ENCODE measurements at regions not wholly inside any gene's neighbourhood (a gene's known extent, or its start where the extent isn't known, plus 50 kb on each side); places are given as distances from the start of the nearest gene placed in this dataset.

DNA sequence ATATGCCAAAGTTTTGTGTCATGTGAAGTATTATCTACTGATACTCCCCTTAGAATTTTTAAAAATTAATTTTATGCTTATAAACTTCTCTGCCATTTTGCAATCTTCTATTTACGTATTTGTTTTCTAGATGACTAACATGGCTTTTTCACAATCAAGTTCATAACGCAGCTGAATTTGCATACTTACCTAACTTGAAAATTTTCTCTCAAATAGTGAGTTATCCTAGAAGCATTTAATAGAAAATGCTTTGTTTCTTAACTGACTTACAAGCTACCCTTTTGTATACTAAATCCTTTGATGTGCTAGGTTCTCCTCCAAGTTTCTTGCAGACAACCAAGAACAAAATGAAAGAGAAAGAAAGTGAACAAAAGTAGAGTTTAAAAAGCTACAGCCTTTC lies 683.5 kb downstream of the LIG4 start:
- TF ChIP-seq, protein P1, sequence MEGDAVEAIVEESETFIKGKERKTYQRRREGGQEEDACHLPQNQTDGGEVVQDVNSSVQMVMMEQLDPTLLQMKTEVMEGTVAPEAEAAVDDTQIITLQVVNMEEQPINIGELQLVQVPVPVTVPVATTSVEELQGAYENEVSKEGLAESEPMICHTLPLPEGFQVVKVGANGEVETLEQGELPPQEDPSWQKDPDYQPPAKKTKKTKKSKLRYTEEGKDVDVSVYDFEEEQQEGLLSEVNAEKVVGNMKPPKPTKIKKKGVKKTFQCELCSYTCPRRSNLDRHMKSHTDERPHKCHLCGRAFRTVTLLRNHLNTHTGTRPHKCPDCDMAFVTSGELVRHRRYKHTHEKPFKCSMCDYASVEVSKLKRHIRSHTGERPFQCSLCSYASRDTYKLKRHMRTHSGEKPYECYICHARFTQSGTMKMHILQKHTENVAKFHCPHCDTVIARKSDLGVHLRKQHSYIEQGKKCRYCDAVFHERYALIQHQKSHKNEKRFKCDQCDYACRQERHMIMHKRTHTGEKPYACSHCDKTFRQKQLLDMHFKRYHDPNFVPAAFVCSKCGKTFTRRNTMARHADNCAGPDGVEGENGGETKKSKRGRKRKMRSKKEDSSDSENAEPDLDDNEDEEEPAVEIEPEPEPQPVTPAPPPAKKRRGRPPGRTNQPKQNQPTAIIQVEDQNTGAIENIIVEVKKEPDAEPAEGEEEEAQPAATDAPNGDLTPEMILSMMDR (IDR thresholded peaks at IDR 0.05; ENCODE audit: low read depth, low read length, missing control alignments): no peak
- DNase-seq (ENCODE audit: low read depth): no peak
- H3K4me3 ChIP-seq (ENCODE audit: low read depth, low read length): no peak overlapping the region
- in situ Hi-C loops (cut with HindIII; ENCODE audit: low sequenced_read_pairs): no loop called here

- no peak overlapping the region for H3K4me3 ChIP-seq (ENCODE audit: low read depth, low read length)
- DNase-seq (ENCODE audit: low read depth): no peak
- TF ChIP-seq, protein P1 (IDR thresholded peaks at IDR 0.05; ENCODE audit: low read depth, low read length, missing control alignments): no peak
- in situ Hi-C loops (cut with HindIII; ENCODE audit: low sequenced_read_pairs): no loop called here
Observed at GRCh38 chr13:107531180-107531579, 684.2 kb downstream of the LIG4 start.

DNA sequence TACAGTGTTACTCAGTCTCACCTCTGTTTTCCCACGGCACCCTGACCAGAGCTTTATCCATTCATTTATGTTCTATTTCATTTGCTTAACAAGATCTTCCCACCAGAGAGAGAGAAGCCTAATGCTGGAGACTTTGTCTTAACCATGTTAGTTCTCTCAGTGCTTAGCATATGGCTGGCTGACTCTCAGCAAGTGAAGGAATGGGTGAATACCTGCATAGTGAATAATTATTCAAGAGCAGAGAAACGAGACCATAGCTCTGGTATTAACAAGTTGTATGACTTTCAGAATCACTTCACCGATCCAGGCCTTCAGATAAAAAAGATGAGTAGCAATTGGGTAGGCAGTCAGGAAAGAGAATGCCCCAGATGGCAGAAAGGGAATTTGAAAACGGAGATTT lies 686.3 kb downstream of the LIG4 start:
- TF ChIP-seq, protein P1 (IDR thresholded peaks at IDR 0.05; ENCODE audit: low read depth, low read length, missing control alignments): no peak
- H3K4me3 ChIP-seq (ENCODE audit: low read depth, low read length): no peak overlapping the region
- in situ Hi-C loops (cut with HindIII; ENCODE audit: low sequenced_read_pairs): no loop called here
- DNase-seq (ENCODE audit: low read depth): no peak

DNA sequence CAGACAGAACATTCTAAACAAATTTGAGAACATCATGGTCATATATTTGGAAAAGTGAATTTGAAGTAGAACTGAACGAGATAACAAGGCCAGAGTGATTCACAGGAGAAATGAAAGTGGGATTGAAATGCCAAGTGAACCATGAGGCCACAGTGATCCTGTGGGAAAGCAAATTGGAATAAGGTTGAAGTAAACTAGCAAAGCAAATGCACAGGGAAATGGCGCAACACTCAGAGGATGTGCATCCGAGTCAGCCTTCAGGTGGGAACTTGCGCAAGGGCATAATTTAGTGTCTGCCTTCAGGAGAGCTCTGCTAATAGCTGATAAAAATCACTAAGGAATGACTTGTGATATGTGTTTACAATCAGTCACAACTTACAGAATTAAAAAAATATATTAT lies 696.6 kb downstream of the LIG4 start:
- no peak overlapping the region for H3K4me3 ChIP-seq (ENCODE audit: low read depth, low read length)
- TF ChIP-seq, protein P1 (IDR thresholded peaks at IDR 0.05; ENCODE audit: low read depth, low read length, missing control alignments): no peak
- DNase-seq (ENCODE audit: low read depth): no peak
- in situ Hi-C loops (cut with HindIII; ENCODE audit: low sequenced_read_pairs): no loop called here

GRCh38 chr13:107518292-107518691 lies 697.0 kb downstream of the LIG4 start:
- H3K4me3 ChIP-seq (ENCODE audit: low read depth, low read length): no peak overlapping the region
- peak; percentile 16 for DNase-seq (ENCODE audit: low read depth)
- in situ Hi-C loops (cut with HindIII; ENCODE audit: low sequenced_read_pairs): no loop called here
- TF ChIP-seq, protein P1 (IDR thresholded peaks at IDR 0.05; ENCODE audit: low read depth, low read length, missing control alignments): no peak

DNA sequence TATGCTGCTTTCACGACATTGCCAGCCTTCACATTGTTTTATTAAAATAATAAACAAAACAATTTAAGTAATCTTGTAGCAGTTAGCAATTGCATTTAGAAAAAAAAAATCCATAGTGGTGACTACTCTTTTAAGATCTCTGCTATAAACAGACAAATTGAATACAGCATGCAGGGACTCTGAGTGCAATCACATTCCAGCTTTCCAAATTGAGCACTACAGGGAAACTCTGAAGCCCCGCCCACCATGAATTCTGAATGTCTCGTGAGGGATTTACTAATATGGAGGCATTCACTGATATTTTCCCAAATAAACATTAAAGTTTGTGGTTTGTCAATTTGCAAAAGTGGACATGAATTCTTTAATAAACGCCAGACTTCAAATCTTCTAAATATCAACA lies 698.8 kb downstream of the LIG4 start:
- in situ Hi-C loops (cut with HindIII; ENCODE audit: low sequenced_read_pairs): no loop called here
- DNase-seq (ENCODE audit: low read depth): no peak
- TF ChIP-seq, protein P1 (IDR thresholded peaks at IDR 0.05; ENCODE audit: low read depth, low read length, missing control alignments): no peak

DNA sequence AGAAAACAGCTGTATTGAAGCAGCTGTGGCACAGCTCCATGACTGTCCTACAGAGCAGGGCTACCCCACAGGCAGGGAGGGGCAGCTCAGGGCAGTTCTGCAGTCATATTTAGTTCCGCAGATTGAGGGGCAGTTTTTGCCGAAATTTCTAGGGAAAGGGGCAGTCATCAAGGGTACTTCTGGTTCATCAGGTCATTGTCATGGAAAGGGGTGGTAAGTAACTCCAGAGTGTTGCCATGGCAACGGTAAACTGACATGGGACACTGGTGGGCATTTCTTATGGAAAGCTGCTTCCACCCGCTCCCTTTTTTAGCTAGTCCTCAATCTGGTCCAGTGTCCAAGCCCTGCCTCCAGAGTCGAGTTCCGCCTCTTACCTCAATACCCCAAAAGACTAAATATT lies 702.8 kb downstream of the LIG4 start:
- in situ Hi-C loops (cut with HindIII; ENCODE audit: low sequenced_read_pairs): no loop called here
- TF ChIP-seq, protein P1 (IDR thresholded peaks at IDR 0.05; ENCODE audit: low read depth, low read length, missing control alignments): no peak
- no peak for DNase-seq (ENCODE audit: low read depth)
- no peak overlapping the region for H3K4me3 ChIP-seq (ENCODE audit: low read depth, low read length)

More for the DNA sequence above, 698.8 kb downstream of the LIG4 start:
- no peak overlapping the region for H3K4me3 ChIP-seq (ENCODE audit: low read depth, low read length)

Data from astrocyte of the cerebellum (primary cell).